K562 (cell line): ENCODE measurements at regions not wholly inside any gene's neighbourhood (a gene's known extent, or its start where the extent isn't known, plus 50 kb on each side); places are given as distances from the start of the nearest gene placed in this dataset.

Experiments
- ATAC-seq: fragments of 200-7000 bp; cut with Tn5 transposase; 3 replicates; pipeline ENCODE4 v1.9.1; 2020; ENCODE audit warnings: moderate library complexity
- BruUV-seq: library from RNA; stranded (reverse); fragments of 400-500 nt; replicated peaks from 2 replicates; lab custom pipeline; 2021; lab: Mats Ljungman, UMichigan
- CTCF ChIA-PET: fragments of 300-600 bp; formaldehyde crosslinking; extraction: SDS; loops from one replicate; lab custom pipeline; 2021; ENCODE audit warnings: low intra/inter-chr PET ratio; lab: Yijun Ruan, JAX
- POLR2A ChIA-PET: fragments of 300-600, 350-650 bp; sonication (Branson Sonifier 250); formaldehyde crosslinking; extraction: SDS; loops from one replicate; lab custom pipeline; 2021; ENCODE audit warnings: antibody characterized with exemption, inconsistent platforms; lab: Yijun Ruan, JAX
- DNase-seq, 4 experiments: peaks; one replicate each; pipeline versions ENCODE4 v3.0.0 to v3.0.0-alpha.2; 2011 to 2018; ENCODE audit warnings: low spot score in 3 of 4, mixed read lengths in 3 of 4; ENCODE audit errors: extremely low read depth in 1 of 4
- FAIRE-seq: peaks from 2 replicates; lab custom pipeline; 2011; peaks lifted over from hg19 to GRCh38; lab: Jason Lieb, UNC
- H2AFZ ChIP-seq: 2 replicates; pipeline ENCODE4 v1.6.0; 2011; ENCODE audit warnings: low read depth, low read length, control low read depth, inconsistent platforms
- H3K27ac ChIP-seq: fragments of 200-600 bp; 3 replicates; pipeline ENCODE4 v1.8.0; 2011; ENCODE audit warnings: low read depth, mild to moderate bottlenecking, control low read depth, inconsistent platforms, low read length, moderate library complexity, mixed read lengths; ENCODE audit errors: extremely low read depth
- H3K27me3 ChIP-seq, 2 experiments: fragments of 300-600 bp in 1 of 2; 2 replicates in 1 of 2; 3 replicates in 1 of 2; pipeline versions ENCODE4 v1.6.0 to v1.8.0; 2011; ENCODE audit warnings: inconsistent platforms in 2 of 2, low read length in 2 of 2, mild to moderate bottlenecking in 1 of 2, mixed read lengths in 1 of 2, moderate library complexity in 1 of 2; ENCODE audit not compliant: control insufficient read depth in 2 of 2, insufficient read depth in 2 of 2
- H3K36me3 ChIP-seq: fragments of 300-600 bp; 3 replicates; pipeline ENCODE4 v1.8.0; 2011; ENCODE audit warnings: mild to moderate bottlenecking, low read length, inconsistent platforms; ENCODE audit not compliant: control insufficient read depth, insufficient read depth
- H3K4me1 ChIP-seq, 2 experiments: fragments of 200-600 bp in 1 of 2; replicated peaks in 1 of 2; 2 replicates in 1 of 2; 3 replicates in 1 of 2; pipeline versions ENCODE4 v1.5.1 to v1.8.0; 2011; ENCODE audit warnings: inconsistent platforms in 2 of 2, low read length in 2 of 2, mild to moderate bottlenecking in 1 of 2, mixed read lengths in 1 of 2, moderate library complexity in 1 of 2; ENCODE audit not compliant: control insufficient read depth in 2 of 2, insufficient read depth in 2 of 2
- H3K4me2 ChIP-seq: 2 replicates; pipeline ENCODE4 v1.6.1; 2011; ENCODE audit warnings: low read length, control low read depth, inconsistent platforms, mixed read lengths; ENCODE audit not compliant: insufficient read depth
- H3K4me3 ChIP-seq: fragments of 200-600 bp; sonication (generic), shearing (Covaris generic); 2 replicates; pipeline ENCODE4 v1.5.1; 2016; ENCODE audit warnings: control low read depth, inconsistent platforms
- H3K79me2 ChIP-seq: fragments of 200-600 bp; 3 replicates; pipeline ENCODE4 v1.8.0; 2011; ENCODE audit warnings: low read length, inconsistent platforms; ENCODE audit not compliant: control insufficient read depth, insufficient read depth
- H3K9ac ChIP-seq, 2 experiments: 2 replicates each; pipeline versions ENCODE4 v1.6.0 to v1.6.1; 2011; ENCODE audit warnings: low read depth in 2 of 2, low read length in 2 of 2, control low read depth in 1 of 2, inconsistent platforms in 1 of 2, mild to moderate bottlenecking in 1 of 2, mixed read lengths in 1 of 2; ENCODE audit not compliant: insufficient read depth in 1 of 2
- H3K9me1 ChIP-seq: one replicate; pipeline ENCODE4 v1.6.0; 2011; ENCODE audit warnings: inconsistent platforms, mild to moderate bottlenecking, low read length, moderate library complexity; ENCODE audit not compliant: control insufficient read depth, insufficient read depth
- H3K9me3 ChIP-seq: replicated peaks from 2 replicates; pipeline ENCODE4 v1.5.1; 2011; ENCODE audit warnings: low read depth, low read length, inconsistent platforms; ENCODE audit not compliant: control insufficient read depth, insufficient read depth
- H4K20me1 ChIP-seq: replicated peaks from 2 replicates; pipeline ENCODE4 v1.6.1; 2011; ENCODE audit warnings: low read length, inconsistent platforms, mixed read lengths; ENCODE audit not compliant: control insufficient read depth, insufficient read depth
- BMI1 ChIP-seq: fragments of 150-350 bp; IDR thresholded peaks from 2 replicates; pipeline ENCODE4 v1.6.1; 2014; ENCODE audit warnings: low read length
- CBX5 ChIP-seq: IDR thresholded peaks from 2 replicates; pipeline ENCODE4 v1.6.1; 2014; ENCODE audit warnings: low read depth, borderline replicate concordance
- DNMT1 ChIP-seq: fragments of 450-650 bp; IDR thresholded peaks from 2 replicates; pipeline ENCODE4 v1.6.1; 2016; ENCODE audit warnings: antibody characterized with exemption, mild to moderate bottlenecking
- E2F8 ChIP-seq: fragments of 450-650 bp; IDR thresholded peaks from 2 replicates; pipeline ENCODE4 v1.7.1; 2018; ENCODE audit warnings: mild to moderate bottlenecking, low read depth; ENCODE audit not compliant: partially characterized antibody
- ETV1 ChIP-seq: fragments of 450-650 bp; conservative IDR thresholded peaks from 2 replicates; pipeline ENCODE4 v1.6.1; 2016; ENCODE audit warnings: missing genetic modification characterization, control low read depth, low read depth, missing compliant biosample characterization
- FOXO4 ChIP-seq: fragments of 450-650 bp; formaldehyde crosslinking; IDR thresholded peaks from 2 replicates; pipeline ENCODE4 v1.4.0; 2020; ENCODE audit warnings: mild to moderate bottlenecking, moderate library complexity
- GATAD2B ChIP-seq: fragments of 450-650 bp; IDR thresholded peaks from 2 replicates; pipeline ENCODE4 v1.6.1; 2017; ENCODE audit warnings: mild to moderate bottlenecking, borderline replicate concordance
- STAT6 ChIP-seq: sonication (generic); formaldehyde crosslinking; IDR thresholded peaks from 2 replicates; pipeline ENCODE4 v1.8.1; 2023; ENCODE audit warnings: mild to moderate bottlenecking, missing genetic modification reagents
- TAF1 ChIP-seq: IDR thresholded peaks from 2 replicates; pipeline ENCODE4 v1.6.1; 2011; ENCODE audit warnings: mild to moderate bottlenecking, low read length, moderate library complexity; ENCODE audit not compliant: insufficient read depth, control insufficient read depth, severe bottlenecking; ENCODE audit errors: extremely low read depth
- TCF3 ChIP-seq: sonication (generic); formaldehyde crosslinking; IDR thresholded peaks from 2 replicates; pipeline ENCODE4 v1.4.0; 2020; ENCODE audit warnings: mild to moderate bottlenecking, missing genetic modification reagents
- ZBTB34 ChIP-seq: fragments of 250-450 bp; sonication (Bioruptor Pico); IDR thresholded peaks from 2 replicates; pipeline ENCODE4 v1.8.0; 2021; ENCODE audit warnings: mild to moderate bottlenecking, moderate library complexity
- ZNF197 ChIP-seq: fragments of 200-800 bp; sonication (Bioruptor generic); IDR thresholded peaks from 2 replicates; pipeline ENCODE4 v1.6.1; 2016; ENCODE audit warnings: low read depth, missing genetic modification characterization, missing compliant biosample characterization
- ZSCAN29 ChIP-seq: fragments of 450-650 bp; IDR thresholded peaks from 2 replicates; pipeline ENCODE4 v1.6.1; 2017
- WGBS: fragments of 100-300 bp; shearing (Covaris generic); methylation state at CpG from one replicate; pipeline ENCODE4 v1.1.6; 2016; ENCODE audit warnings: low coverage, mixed read lengths; ENCODE audit not compliant: insufficient coverage; ENCODE audit errors: missing lambda C conversion rate; 5-methylcytosine and 5-hydroxymethylcytosine counted together
- in situ Hi-C: fragments of 300-500 bp; cut with MboI; formaldehyde crosslinking; loops from 4 replicates; pipeline ENCODE4 v1.15.0; 2018; ENCODE audit warnings: inconsistent platforms, mixed read lengths
- intact Hi-C: fragments of 100-400 bp; cut with micrococcal nuclease; formaldehyde crosslinking; loops from 2 replicates; pipeline ENCODE4 v1.14.2; 2022
- TF ChIP-seq, protein P1 (sequence below): sonication (generic); formaldehyde crosslinking; IDR thresholded peaks from 2 replicates; pipeline ENCODE4 v1.8.1; 2023; ENCODE audit warnings: mild to moderate bottlenecking, missing genetic modification reagents

DNA sequence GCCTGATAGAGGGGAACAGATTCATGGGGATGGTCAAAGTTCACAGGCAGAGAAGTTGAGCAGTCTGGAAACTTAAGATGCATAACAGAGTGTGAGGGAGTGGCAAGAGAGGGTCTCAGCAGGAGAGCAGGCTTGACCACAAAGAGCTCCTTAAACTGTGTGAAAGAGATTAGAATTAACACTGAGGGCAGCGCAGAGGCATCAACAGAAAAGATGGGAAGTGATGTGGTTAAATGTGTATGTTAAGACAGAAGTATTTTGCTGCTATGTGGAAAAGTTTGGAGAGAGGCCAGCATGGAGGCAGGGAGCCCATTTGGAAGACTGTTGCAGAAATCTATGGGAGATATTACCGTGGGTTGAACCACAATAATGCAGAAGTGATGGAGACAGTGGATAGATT, 122.7 kb upstream of the LMNTD1 start:
- ATAC-seq, result no peak
- Histone ChIP-seq H4K20me1 (no peaks in the 10 kb centered on the region), H3K27ac (no peak overlapping the region), H3K9ac (no peak overlapping the region), H3K4me2 (no peak overlapping the region), H3K4me3 (no peak overlapping the region), H3K79me2 (no peaks in the 10 kb centered on the region), H3K9me1 (no peaks in the 10 kb centered on the region), H2AFZ (no peak overlapping the region), H3K9me3 (no peaks in the 10 kb centered on the region), H3K36me3 (no peaks in the 10 kb centered on the region), H3K4me1 (no peaks in the 10 kb centered on the region; a peak in 1 of 5 replicates), H3K27me3 (no peaks in the 10 kb centered on the region)
- CTCF ChIA-PET, result no interaction called here
- DNase-seq, result no peak
- intact Hi-C loops, result no loop called here
- no peak for FAIRE-seq
- BruUV-seq, result no TSS peak
- POLR2A ChIA-PET, result no interaction called here
- in situ Hi-C loops, result no loop called here
- 0% methylated on average over 2 of the region's 2 CpGs for WGBS
- TF ChIP-seq ZSCAN29, result no peak
- no peak for TF ChIP-seq CBX5
- TF ChIP-seq, protein P1, sequence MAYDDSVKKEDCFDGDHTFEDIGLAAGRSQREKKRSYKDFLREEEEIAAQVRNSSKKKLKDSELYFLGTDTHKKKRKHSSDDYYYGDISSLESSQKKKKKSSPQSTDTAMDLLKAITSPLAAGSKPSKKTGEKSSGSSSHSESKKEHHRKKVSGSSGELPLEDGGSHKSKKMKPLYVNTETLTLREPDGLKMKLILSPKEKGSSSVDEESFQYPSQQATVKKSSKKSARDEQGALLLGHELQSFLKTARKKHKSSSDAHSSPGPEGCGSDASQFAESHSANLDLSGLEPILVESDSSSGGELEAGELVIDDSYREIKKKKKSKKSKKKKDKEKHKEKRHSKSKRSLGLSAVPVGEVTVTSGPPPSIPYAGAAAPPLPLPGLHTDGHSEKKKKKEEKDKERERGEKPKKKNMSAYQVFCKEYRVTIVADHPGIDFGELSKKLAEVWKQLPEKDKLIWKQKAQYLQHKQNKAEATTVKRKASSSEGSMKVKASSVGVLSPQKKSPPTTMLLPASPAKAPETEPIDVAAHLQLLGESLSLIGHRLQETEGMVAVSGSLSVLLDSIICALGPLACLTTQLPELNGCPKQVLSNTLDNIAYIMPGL (CRISPR knock-in tag), result no peak
- TF ChIP-seq TAF1, result no peak
- no peak for TF ChIP-seq ETV1 (tag)
- no peak for TF ChIP-seq STAT6
- no peak for TF ChIP-seq TCF3 (CRISPR knock-in tag)
- TF ChIP-seq FOXO4 (CRISPR knock-in tag), result no peak
- TF ChIP-seq ZNF197 (CRISPR knock-in tag), result no peak
- TF ChIP-seq DNMT1, result no peak
- no peak for TF ChIP-seq E2F8
- no peak for TF ChIP-seq ZBTB34 (CRISPR knock-in tag)
- TF ChIP-seq GATAD2B, result no peak
- no peak for TF ChIP-seq BMI1
